Left ventricle myocardium inferior (tissue), 1 donor: ENCODE measurements at regions not wholly inside any gene's neighbourhood (a gene's known extent, or its start where the extent isn't known, plus 50 kb on each side); places are given as distances from the start of the nearest gene placed in this dataset.

ENCODE experiments used
- DNase-seq: peaks from one replicate; pipeline ENCODE4 v3.0.0-alpha.2; 2020
- H3K27ac ChIP-seq: fragments of 200-600 bp; replicated peaks from 2 replicates; pipeline ENCODE4 v1.8.0; 2021
- H3K27me3 ChIP-seq: fragments of 200-600 bp; 2 replicates; pipeline ENCODE4 v1.8.0; 2021; ENCODE audit warnings: low read depth
- H3K36me3 ChIP-seq: fragments of 200-600 bp; 2 replicates; pipeline ENCODE4 v1.8.0; 2021
- H3K4me1 ChIP-seq: fragments of 200-600 bp; 2 replicates; pipeline ENCODE4 v1.8.0; 2021
- H3K4me3 ChIP-seq: fragments of 200-600 bp; 2 replicates; pipeline ENCODE4 v1.8.0; 2021; ENCODE audit warnings: mild to moderate bottlenecking, moderate library complexity
- H3K9me3 ChIP-seq: fragments of 200-600 bp; replicated peaks from 2 replicates; pipeline ENCODE4 v1.8.0; 2021
- CTCF ChIP-seq: fragments of 200-600 bp; IDR thresholded peaks from 2 replicates; pipeline ENCODE4 v1.8.0; 2021; ENCODE audit warnings: antibody characterized with exemption, mild to moderate bottlenecking, borderline replicate concordance
- intact Hi-C: fragments of 100-400 bp; cut with micrococcal nuclease; formaldehyde crosslinking; loops from one replicate; pipeline ENCODE4 v1.11.0; 2022
- donor health status: DM: no; HTN: yes; CAD: no; lungs with severe emphysema.

- intact Hi-C loops = no loop called here
- Histone ChIP-seq H3K4me1 (no peaks in the 10 kb centered on the region), H3K9me3 (peaks cover 13% of the 10 kb centered on the region), H3K4me3 (no peak overlapping the region), H3K27me3 (peaks cover 46% of the 10 kb centered on the region), H3K27ac (no peak overlapping the region), H3K36me3 (no peaks in the 10 kb centered on the region)
- no peak for TF ChIP-seq CTCF
- no peak for DNase-seq
Measured at GRCh38 chr1:47545912-47546483, 108.2 kb downstream of the FOXD2 start.

- no peaks in the 10 kb centered on the region for H3K36me3 ChIP-seq
- no peaks in the 10 kb centered on the region for H3K4me1 ChIP-seq
- H3K27ac ChIP-seq = no peak overlapping the region
- intact Hi-C loops = no loop called here
- DNase-seq = no peak
- peaks cover 48% of the 10 kb centered on the region for H3K27me3 ChIP-seq
- H3K4me3 ChIP-seq = no peak overlapping the region
- TF ChIP-seq CTCF = no peak
- H3K9me3 ChIP-seq = no peaks in the 10 kb centered on the region
Measured at GRCh38 chr1:47547753-47548573, 110.1 kb downstream of the FOXD2 start.

- no peaks in the 10 kb centered on the region for H3K9me3 ChIP-seq
- H3K27ac ChIP-seq = no peak overlapping the region
- no peak for TF ChIP-seq CTCF
- no peak overlapping the region for H3K4me3 ChIP-seq
- DNase-seq = no peak
- intact Hi-C loops = no loop called here
- no peaks in the 10 kb centered on the region for H3K4me1 ChIP-seq
- peaks cover 54% of the 10 kb centered on the region for H3K27me3 ChIP-seq
- no peaks in the 10 kb centered on the region for H3K36me3 ChIP-seq
Measured at GRCh38 chr1:47548637-47549036, 110.8 kb downstream of the FOXD2 start.

- H3K4me3 ChIP-seq = no peak overlapping the region
- H3K9me3 ChIP-seq = no peaks in the 10 kb centered on the region
- no peaks in the 10 kb centered on the region for H3K36me3 ChIP-seq
- no peak for DNase-seq
- H3K27ac ChIP-seq = no peak overlapping the region
- peaks cover 63% of the 10 kb centered on the region for H3K27me3 ChIP-seq
- TF ChIP-seq CTCF = no peak
- intact Hi-C loops = no loop called here
- H3K4me1 ChIP-seq = no peaks in the 10 kb centered on the region
Measured at GRCh38 chr1:47549532-47549931, 111.7 kb downstream of the FOXD2 start.

- TF ChIP-seq CTCF = no peak
- Histone ChIP-seq H3K27ac (no peak overlapping the region), H3K27me3 (peaks cover 77% of the 10 kb centered on the region), H3K4me3 (no peak overlapping the region), H3K36me3 (no peaks in the 10 kb centered on the region), H3K4me1 (no peaks in the 10 kb centered on the region), H3K9me3 (no peaks in the 10 kb centered on the region)
- intact Hi-C loops = no loop called here
- no peak for DNase-seq
Measured at GRCh38 chr1:47550929-47551328, 113.1 kb downstream of the FOXD2 start.
